ENCODE measurements at regions not wholly inside any gene's neighbourhood (a gene's known extent, or its start where the extent isn't known, plus 50 kb on each side); places are given as distances from the start of the nearest gene placed in this dataset.

GRCh38 chr4:123986268-123986798, 589.7 kb downstream of the SPRY1 start:
- no peak for TF ChIP-seq CTCF (optimal IDR thresholded peaks at IDR 0.05 in 1 of 3, IDR thresholded peaks at IDR 0.05 in 1 of 3, conservative IDR thresholded peaks at IDR 0.05 in 1 of 3; ENCODE audit: extremely low read depth in 1 of 3, insufficient read depth in 2 of 3, low read length in 3 of 3)
- no peak for TF ChIP-seq EZH2 (IDR thresholded peaks at IDR 0.05; ENCODE audit: low read length)
